CD4-positive, alpha-beta T cell treated with Interleukin-2 at 100 ng/mL for 4 hours (primary cell): ENCODE measurements at regions not wholly inside any gene's neighbourhood (a gene's known extent, or its start where the extent isn't known, plus 50 kb on each side); places are given as distances from the start of the nearest gene placed in this dataset.

Source experiments
- DNase-seq: peaks from one replicate; pipeline ENCODE4 v3.0.0-alpha.2; 2020; ENCODE audit warnings: low spot score

DNA sequence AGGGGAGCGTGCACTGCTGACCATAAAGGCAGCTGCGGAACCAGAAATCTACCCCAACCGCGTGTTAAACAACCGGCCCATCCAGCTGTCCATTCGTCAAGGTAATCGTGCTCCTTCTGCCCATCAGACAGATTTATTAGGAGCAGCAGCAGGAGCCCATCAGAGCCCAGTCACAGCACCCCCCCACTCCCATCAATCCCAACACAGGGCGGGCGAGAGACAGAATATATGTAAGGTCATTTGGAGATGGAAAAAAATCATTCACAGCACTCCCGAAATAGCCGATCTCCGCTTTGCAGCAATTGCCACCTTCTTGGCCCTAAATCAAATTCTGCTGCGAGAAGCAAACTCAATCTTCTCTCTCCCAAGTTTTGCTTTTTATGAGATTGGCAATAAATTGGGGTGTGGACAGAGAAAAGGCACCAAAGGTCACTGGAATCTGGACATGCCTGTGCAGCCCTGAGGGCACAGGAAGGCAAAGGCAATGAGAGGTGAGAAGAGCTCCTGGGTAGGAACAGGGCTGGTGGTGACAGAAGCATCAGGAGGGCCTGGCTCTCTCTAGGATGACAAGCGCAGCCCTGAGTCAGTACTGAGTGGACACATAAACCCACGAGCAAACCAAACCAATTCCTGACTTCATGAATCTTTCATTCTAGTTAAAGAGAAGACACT is 145.0 kb upstream of the ZMIZ1 start:
- no peak for DNase-seq

DNA sequence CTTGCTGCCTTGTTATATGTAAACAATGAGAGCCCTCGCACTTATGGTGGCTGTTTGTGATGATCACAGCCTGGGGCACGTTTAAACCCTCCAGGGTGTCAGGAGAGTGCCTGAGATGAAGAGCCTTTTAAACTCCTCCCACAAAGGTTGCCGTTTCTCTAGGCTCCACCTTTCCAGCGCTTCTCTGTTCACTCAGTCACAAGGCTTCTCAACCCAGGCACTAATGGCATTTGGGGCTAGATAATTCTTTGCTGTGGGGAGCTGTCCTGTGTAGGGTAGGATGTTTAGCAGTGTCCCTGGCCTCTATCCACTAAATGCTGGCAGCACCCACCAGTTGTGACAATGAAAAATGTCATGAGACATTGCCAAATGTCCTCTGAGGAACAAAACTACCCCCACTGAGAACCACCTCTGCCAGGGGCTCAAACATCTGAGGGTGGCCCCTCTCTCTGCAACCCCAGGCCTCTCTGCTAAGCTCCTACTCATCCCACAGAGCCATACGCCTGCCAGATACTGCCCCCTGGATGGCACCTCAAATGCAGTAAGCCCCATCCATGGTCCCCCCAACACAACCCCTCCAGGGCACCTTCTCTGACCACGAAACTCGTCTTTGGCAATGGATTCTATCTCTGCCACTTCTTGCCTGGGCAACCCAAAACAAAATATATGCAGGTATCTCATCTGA is 144.3 kb upstream of the ZMIZ1 start:
- no peak for DNase-seq

DNA sequence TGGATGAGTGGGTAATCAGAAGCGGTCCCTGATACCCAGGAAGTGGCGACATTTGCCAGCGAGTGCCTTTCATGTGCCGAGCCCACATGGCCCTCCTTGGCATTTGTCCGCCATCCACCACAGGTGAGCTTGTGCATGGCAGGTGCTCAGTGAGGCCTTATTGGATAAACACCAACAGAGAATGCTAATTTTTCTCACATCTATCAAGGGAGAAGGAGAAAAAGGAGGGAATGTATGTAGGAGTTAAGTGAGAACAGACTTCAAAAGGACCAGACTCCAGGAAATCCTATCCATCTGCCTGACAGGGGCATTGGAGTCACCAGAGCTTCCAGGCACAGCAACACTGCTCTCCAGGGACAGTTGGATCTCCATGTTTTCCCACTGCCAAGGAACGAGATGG is 143.5 kb upstream of the ZMIZ1 start:
- DNase-seq, result no peak

DNA sequence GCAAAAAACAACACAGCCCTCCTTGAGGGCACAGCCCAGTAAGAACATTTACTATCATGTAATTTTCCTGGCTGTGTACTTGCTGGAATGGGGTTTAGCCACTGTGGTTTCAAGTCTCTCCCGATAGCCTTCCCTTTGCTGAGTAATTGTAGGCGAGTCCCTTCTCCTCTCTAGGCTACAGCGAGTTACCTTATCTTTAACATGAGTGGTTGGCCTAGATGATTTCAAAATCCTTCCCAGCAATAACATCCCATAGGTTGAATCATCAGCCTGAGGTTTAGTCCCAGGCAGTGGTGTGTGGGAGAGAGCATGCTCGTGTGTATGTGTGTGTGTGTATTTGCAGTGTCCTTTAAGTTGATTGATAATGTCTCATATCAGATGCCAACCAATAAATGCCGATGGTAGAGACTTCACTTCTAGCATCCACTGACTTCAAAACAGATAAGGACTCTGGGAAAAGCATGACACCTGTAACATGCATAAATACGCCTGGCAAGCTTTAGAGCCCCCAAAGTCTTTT is 142.9 kb upstream of the ZMIZ1 start:
- DNase-seq, result no peak

DNA sequence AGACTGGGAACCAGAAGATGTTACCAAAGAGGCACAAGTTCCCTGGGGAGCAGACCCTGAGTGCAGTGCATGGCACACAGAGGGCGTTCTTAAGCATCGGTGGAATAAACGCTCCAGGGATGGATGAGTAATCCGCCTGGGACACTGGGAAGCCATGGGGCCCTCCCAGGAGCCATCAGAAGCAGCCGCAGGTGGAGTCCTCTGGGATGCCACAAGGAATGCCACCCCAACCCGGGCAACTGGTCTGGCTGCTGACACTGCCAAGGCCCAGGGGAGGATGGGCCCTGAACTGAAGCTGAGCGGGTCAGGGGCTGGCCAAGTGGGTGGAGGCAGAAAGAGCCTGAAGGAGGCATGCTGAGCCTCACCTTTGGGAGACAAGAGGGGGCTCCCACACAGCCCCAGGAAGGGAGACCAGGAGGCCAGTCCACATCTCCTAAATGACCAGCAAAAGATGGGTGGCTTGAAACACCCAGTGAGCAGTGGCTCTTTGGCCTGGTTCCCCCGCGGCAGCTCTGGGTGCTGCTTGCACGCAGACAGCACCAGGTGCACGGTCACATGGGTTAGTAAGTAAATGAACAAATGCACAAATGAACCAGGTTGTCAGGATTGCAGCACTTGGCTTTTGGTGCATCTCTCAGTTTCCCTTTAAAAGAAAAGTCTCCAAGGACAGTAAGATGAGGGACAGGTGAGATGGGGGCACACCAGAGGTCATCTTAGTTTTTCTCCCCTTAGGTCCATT is 141.3 kb upstream of the ZMIZ1 start:
- DNase-seq, result no peak

DNA sequence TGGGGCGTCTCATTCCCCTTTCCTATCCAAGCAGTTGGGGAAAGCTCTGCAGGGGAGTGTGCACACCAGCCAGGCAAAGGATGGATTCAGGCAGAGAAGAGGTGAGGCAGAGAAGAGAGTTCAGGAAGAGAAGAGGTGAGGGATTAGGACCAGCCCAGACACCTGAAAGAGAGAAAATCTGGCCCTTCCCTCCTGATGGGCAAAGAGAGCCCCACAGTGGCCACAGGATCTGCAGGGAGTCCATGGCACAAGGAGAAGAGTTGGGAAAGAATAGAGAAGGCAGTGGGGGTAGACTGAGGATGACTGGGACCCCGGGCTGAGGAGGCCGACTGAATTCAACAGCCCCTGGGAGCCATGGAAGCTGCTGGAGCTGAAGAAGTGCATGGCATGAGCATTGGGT is 140.4 kb upstream of the ZMIZ1 start:
- DNase-seq, result no peak

DNA sequence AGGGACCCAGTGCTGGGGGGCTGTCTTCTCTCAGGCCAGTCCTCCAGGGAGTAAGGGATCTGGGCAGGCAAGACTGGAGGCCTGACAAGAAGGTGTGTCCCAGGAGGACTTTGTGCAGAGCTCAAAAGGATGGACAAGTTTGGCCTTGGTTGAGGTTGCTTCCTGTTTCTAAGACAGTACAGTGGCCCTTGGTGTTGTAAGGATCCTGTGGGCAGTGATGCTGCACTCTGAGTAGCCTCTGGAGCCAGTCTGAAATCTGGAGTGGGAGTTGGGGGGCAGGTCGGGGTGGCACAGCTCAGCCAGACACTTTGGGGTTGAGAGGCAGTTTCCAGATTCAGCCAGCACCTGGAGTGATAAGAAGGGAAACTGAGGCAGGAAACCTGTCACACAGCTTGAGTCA is 139.2 kb upstream of the ZMIZ1 start:
- no peak for DNase-seq

DNA sequence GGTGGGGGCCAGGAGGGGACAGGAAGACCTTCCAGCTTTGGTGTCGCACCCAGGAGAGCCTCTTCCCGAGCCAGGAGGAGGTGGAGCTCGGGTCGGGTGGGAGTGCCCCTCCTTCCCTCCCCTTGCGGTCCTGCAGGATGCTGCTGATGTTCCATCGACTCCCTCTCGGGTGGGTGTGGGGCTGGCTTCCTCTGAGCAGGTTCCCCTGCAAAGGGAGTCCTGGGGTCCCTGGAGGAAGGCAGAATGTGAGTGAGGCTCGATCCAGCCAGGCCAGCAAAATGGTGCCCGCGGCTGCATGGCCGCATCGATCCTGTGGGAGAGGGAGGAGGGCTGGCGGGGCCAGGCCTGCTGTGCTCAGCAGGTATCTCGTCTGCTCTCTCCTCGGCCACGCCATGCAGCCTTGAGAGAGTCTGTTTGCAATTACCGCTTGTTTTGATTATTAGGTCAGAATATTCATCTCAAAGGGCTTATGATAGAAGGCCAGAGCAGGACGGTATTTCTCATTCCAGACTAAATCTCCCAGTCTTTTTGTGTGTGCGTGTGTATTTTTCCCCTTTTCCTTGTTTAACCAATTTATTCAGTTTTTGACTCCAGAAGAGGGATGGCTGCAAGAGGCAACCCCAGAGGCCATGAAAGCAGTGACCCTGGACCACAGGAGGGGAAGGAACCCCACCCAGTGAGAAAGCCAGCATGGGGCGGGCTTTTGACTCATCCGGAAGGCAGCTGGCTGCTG is 137.3 kb upstream of the ZMIZ1 start:
- no peak for DNase-seq

DNA sequence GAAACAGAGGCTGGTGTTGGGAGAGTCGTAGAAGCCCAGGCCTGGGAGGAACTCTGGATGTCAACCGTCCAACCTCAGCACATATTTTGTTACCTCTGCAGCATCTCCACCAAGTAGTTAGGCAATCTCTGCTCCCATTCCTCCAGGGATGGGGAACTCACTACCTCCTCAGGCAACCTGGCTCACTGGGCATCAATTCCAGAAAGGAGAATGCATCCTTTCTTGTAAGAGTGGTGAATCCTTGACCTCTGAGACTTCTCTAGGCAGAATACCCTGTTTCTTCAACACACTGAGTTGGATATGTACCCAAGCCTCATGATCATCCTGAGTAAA is 136.7 kb upstream of the ZMIZ1 start:
- no peak for DNase-seq

DNA sequence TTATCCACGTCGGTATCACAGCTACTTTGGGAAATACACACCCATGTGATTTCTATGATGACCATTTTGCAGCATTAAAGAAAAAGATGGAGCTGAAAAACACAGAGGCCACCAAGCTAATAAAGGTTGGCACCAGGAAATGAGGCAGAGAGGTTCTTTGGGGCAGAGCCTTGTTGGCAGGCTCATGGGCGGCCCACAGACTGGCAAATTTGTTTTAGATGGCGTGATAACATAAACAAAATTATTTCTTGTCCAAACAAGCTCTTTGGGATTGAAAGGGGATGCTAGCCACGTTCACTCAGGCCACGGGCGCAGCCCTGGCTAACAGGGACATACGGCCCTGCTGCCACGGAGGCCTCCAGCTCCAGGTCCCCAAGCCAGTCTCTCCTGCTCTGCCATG is 135.9 kb upstream of the ZMIZ1 start:
- no peak for DNase-seq

DNA sequence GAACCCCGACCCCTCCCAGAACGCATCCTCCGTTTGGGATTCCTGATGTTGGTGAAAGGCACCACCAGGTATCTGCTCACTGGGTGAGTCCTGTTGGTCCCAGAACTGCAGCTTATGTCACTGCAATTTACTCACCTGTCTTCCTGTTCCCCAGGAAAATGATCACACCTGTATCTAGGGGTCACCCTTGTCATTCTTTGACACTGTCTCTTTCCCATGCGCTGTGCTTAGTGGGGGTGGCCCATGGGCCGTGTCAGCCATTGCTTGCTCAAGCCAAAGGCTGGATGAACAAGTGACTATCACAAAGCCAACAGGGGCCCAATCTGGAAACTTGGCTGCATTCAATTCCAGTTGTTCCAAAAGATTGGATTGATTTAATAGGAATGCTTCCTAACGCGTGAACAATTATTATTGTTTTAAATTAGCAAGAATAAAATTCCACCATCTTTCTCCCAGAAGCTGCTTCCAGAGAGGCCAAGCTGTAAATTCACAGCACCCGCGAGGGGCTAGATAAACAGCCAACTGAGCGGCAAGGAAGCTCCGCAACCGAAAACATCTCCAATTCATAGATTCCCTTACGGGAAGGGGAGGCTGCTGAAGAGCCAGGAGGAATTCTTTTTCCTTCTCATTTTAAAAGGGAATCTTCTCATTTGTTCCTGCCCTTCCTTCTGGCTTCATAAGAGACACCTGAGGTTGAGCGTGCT is 134.8 kb upstream of the ZMIZ1 start:
- peak; percentile 4 for DNase-seq

DNA sequence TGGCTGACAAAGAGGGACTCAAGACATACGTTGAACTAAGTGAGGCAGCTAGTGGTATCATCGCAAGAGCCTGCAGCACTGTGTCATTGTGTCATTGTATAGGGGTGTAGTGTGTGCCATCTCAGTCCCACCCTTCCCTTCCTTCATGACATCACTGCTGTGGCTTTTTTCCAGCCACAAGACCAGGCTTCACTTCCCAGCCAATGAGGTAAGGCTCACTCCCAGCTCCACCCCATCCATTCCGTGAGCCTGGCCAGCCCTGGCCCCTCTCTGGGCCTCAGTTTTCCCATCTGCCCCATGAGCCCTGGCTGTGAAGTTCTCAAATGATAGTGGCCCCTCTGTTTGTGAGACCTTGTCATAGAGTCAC is 134.3 kb upstream of the ZMIZ1 start:
- no peak for DNase-seq

DNA sequence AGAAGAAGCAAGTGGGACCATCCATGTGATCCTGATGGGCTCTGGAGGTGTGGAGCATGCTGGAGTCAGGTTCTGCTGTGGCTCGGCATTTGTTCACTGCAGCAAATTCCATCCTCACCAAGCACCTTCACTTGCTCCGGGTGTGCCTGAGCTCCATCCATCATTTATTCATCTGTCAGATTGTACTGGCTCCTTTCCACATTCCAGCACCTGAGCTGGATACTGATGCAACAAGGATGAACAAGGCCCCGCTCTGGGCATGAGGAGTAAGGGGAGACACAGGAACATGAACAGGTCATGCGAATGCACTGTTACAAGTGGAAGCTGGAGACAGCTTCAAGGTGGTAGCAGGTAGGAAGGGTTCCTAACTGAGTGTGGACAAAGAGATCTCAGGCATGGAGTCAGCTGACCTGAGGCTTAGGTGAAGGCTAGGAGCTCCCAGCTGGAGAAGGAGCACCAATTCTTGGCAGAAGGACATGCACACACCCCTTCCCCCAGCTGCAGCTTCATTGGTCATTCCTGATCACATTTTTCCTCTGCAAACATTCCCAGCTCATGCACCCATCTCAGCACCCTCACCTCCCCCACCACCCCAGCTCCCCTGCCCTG is 133.7 kb upstream of the ZMIZ1 start:
- DNase-seq, result no peak

DNA sequence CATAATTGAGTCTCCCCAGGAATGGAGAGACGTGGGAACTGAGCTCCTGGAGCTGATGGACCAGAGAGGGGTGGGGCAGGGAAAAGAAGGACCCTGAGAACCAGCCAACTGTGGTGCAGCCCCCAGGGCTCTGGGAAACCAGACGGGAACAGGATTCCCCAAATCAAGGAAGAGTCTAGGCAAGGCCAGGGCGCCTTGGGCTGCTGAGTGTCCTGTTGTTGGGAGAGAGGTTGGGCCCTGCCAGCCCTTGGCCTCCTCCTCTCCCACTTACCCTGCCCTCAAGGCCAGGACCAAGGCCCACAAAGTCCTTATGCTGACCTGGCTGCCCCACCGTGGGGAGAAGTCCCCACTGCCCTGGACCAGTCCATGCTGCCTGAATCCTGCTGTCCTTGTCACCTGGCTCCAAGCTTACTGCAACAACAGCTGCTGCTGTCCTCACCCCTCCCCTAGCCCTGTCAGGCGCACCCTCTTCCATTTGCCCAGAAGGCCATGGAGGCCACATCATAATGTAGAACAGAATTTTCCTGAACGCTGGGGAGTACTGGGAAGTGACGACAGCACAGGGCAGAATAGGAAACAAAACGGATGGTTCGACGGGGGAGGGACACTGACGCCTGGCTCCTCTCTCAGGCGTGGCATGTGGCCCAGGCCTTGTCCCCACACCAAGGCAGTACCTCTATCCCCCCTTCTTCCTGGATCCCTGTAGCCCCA is 132.9 kb upstream of the ZMIZ1 start:
- no peak for DNase-seq

DNA sequence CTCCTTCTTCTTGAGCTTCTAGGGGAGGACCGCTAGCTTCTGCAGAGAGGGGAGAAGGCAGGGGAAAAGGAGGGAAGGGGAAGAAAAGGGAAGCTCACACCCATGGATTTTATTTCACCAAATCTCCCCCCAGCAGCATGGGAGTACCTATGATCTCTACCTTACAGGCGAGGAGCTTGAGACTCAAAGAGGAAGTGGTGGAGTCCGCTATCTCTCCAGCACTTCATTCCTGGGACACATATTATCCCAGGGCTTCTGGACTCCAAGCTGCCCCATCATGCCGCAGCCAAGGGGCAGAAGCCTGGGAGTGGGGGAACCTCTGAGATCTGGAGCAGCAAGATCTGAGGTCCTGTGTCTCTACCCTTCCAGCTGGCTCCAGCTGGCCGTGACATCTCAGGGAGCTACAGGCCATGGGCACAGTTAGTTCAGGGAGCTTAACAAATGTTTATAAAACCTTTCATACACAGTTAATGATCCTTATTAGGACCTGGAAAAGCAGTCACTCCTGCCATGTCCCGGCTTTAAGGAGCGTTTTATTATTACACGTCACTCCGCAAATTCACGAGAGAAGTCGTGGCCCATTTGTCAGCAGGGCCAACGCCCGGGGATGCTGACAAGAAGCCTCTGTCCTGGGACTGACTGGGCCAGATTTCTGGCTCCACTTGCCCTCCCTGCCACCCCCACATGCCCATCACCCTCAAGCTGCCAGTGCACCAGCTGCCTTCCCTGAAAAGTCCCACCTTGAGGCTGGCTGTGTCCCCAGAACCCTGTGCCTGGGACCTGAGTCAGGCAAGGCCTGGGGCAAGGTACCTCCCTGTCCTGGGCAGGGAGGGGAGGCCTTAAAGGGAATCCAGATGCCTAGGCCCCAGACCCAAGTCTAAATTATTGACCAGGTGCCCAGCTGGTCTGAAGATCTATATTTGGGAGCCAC is 132.1 kb upstream of the ZMIZ1 start:
- DNase-seq, result no peak

DNA sequence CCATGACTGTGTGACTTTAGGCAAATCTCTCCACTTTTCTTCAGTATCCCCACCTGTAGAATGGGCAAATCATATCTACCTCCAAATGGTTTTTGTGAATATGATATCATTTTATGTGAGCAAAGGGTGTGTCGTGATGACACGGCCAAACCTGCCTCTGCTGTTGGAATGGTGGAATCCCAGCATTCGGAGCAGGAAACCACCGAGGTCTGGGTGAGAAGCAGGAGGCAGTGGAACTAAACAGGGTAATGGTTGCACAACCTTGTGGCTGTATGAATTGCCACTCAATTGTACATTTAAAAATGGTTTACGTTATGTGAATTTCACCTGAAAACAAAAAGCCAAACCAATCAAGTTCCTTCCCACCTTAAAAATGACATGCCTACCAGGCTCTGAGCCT is 131.4 kb upstream of the ZMIZ1 start:
- no peak for DNase-seq

DNA sequence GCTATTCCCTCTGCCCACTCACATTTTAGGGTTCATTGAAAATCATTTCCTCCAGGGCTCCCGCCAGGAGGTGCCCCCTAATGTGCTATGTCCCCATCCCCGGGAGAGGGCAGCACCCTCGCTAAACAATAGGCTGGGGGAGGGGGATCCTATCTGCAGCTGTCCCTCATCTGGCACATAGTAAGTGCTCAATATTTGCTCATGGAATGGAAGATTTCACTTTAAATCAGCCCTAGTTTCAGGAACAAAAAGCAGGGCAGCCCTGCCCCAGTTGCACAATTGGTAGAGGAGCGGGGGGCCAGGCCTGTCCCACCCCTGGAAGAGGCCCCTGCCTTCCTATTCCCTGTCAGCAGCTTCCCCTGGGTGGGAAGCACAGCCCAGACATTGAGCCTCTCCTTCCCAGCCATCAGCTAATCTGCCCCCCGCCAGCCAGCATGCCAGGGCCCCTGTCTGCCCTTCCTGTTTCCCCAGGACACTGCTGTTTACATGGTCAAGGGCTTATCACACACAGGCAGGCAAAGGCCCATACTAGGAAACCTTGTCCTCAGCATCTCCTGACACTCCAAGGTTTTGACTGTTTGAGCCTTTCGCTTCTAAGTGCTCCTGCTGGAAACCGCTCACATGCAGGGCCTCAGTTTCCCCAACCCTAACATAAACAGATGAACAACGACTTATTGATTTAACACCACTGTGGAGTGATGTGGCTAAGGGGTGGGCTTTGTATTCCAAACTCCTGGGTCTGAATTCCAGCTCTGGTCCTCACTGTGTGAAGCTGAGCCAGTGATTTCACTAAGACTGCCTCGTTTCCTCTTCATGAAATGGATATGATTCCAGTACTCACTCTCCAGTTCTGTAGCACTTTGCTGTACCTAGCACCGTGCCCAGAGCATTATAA is 130.7 kb upstream of the ZMIZ1 start:
- DNase-seq, result peak; percentile 18
